ENCODE measurements at regions not wholly inside any gene's neighbourhood (a gene's known extent, or its start where the extent isn't known, plus 50 kb on each side); places are given as distances from the start of the nearest gene placed in this dataset.

DNA sequence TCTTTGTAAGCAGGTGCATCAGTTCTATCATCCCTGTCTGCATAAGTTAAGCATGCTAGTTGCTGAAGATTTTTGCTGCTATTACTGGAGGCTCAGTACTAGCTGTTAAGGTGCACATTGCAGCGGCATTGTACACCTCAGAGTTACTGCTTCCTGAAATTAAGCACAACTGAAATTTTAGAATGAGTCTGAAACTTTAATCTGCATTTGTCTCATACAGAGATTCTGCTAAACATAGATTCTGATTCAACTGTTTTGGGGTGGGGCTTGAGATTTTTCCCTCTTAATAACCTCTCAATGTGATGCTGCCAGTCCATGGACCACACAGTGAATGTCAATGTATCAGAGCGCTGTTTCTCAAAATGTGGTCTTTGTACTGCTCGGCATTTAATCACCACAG is 585.7 kb upstream of the GCFC2 start:
- TF ChIP-seq SUZ12 (IDR thresholded peaks at IDR 0.05; ENCODE audit: extremely low read depth, insufficient read depth, insufficient read length): no peak
- TF ChIP-seq YY1 (IDR thresholded peaks at IDR 0.05; ENCODE audit: insufficient read depth, insufficient read length): no peak
- no peak for TF ChIP-seq ZNF274 (IDR thresholded peaks at IDR 0.05; ENCODE audit: low read depth, low read length)

Data from NT2/D1 (cell line).